B cell (primary cell): ENCODE measurements at regions not wholly inside any gene's neighbourhood (a gene's known extent, or its start where the extent isn't known, plus 50 kb on each side); places are given as distances from the start of the nearest gene placed in this dataset. TPM values are rescaled to one million over a fixed set of nuclear protein-coding genes. Genes with fewer than 3 reads are reported as not detected.

Experiments used
- small RNA-seq: library from RNA; depleted of rRNA; stranded (forward); fragments of <200 nt; gene quantifications from one replicate; pipeline ENCODE3, GENCODE V24; 2012; ENCODE audit warnings: low replicate concordance, low read depth; ENCODE audit not compliant: insufficient read length

Small RNA genes in the stretch of these regions (small RNA-seq; reads per million reads assigned to genes)
- gene RNA5SP181, result not detected
